Upper lobe of left lung (tissue), 4 donors: ENCODE measurements at regions not wholly inside any gene's neighbourhood (a gene's known extent, or its start where the extent isn't known, plus 50 kb on each side); places are given as distances from the start of the nearest gene placed in this dataset.

Source experiments
- EP300 ChIP-seq, 4 donors: sonication (generic); formaldehyde crosslinking; IDR thresholded peaks; one replicate each; pipeline ENCODE4 v1.5.1; 2017; ENCODE audit warnings: antibody characterized with exemption in 4 of 4, control low read depth in 2 of 4
- POLR2A ChIP-seq, 4 donors: fragments of 450-650 bp; IDR thresholded peaks; one replicate each; pipeline ENCODE4 v1.5.1; 2016 to 2017; ENCODE audit warnings: antibody characterized with exemption in 4 of 4, mild to moderate bottlenecking in 2 of 4
- TF ChIP-seq, protein P1 (sequence below), 6 experiments: fragments of 450-650 bp in 4 of 6; fragments of 200-600 bp in 2 of 6; sonication (generic) in 2 of 6; IDR thresholded peaks; one replicate each; pipeline ENCODE4 v1.5.1; 2016 to 2019; ENCODE audit warnings: antibody characterized with exemption in 6 of 6

DNA sequence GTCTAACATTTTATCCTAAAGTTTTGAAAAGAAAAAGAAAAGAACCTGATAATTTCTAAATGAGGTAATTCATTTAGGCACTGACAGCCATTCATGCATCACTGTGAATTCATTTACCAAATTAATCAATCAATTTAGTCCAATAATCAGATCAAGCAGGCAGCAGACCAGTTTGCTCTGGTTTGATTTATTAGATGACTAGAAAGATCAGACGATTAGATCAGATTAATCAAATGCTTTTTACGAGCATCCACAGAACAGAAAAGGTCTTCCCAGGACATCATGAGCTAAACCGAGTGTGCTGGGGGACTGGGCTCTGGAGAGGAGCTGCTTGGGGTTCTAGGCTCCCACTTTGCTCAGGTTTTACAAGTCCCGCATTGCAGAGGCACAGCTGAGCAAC lies 226.5 kb upstream of the MYO3A start:
- TF ChIP-seq, protein P1, sequence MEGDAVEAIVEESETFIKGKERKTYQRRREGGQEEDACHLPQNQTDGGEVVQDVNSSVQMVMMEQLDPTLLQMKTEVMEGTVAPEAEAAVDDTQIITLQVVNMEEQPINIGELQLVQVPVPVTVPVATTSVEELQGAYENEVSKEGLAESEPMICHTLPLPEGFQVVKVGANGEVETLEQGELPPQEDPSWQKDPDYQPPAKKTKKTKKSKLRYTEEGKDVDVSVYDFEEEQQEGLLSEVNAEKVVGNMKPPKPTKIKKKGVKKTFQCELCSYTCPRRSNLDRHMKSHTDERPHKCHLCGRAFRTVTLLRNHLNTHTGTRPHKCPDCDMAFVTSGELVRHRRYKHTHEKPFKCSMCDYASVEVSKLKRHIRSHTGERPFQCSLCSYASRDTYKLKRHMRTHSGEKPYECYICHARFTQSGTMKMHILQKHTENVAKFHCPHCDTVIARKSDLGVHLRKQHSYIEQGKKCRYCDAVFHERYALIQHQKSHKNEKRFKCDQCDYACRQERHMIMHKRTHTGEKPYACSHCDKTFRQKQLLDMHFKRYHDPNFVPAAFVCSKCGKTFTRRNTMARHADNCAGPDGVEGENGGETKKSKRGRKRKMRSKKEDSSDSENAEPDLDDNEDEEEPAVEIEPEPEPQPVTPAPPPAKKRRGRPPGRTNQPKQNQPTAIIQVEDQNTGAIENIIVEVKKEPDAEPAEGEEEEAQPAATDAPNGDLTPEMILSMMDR (IDR thresholded peaks at IDR 0.05) = no peak
- TF ChIP-seq EP300 (IDR thresholded peaks at IDR 0.05) (no peak), POLR2A (IDR thresholded peaks at IDR 0.05) (no peak)
